HepG2 (cell line): ENCODE measurements at regions not wholly inside any gene's neighbourhood (a gene's known extent, or its start where the extent isn't known, plus 50 kb on each side); places are given as distances from the start of the nearest gene placed in this dataset.

Experiments used
- FOXK2 ChIP-seq: fragments of 450-650 bp; IDR thresholded peaks from 2 replicates; pipeline ENCODE4 v1.6.1; 2016
- KAT7 ChIP-seq: IDR thresholded peaks from 2 replicates; pipeline ENCODE4 v1.6.1; 2018; ENCODE audit warnings: borderline replicate concordance, missing compliant biosample characterization
- NCOA2 ChIP-seq: sonication (generic); formaldehyde crosslinking; IDR thresholded peaks from 2 replicates; pipeline ENCODE4 v1.8.0; 2022; ENCODE audit warnings: inconsistent platforms
- NR2F1 ChIP-seq, 2 experiments: fragments of 450-650 bp in 1 of 2; formaldehyde crosslinking in 1 of 2; IDR thresholded peaks; 2 replicates each; pipeline versions ENCODE4 v1.5.0 to v1.6.1; 2016 to 2020; ENCODE audit warnings: mild to moderate bottlenecking in 1 of 2, missing compliant biosample characterization in 1 of 2, missing genetic modification reagents in 1 of 2, moderate library complexity in 1 of 2
- SP5 ChIP-seq: IDR thresholded peaks from 2 replicates; pipeline ENCODE4 v1.6.1; 2016; ENCODE audit warnings: low read depth, borderline replicate concordance
- TARDBP ChIP-seq: sonication (generic); formaldehyde crosslinking; IDR thresholded peaks from 2 replicates; pipeline ENCODE4 v1.8.0; 2022; ENCODE audit warnings: mild to moderate bottlenecking, missing genetic modification reagents
- ZBTB7B ChIP-seq: sonication (generic); formaldehyde crosslinking; IDR thresholded peaks from 2 replicates; pipeline ENCODE4 v1.4.0; 2020; ENCODE audit warnings: missing genetic modification reagents
- ZMYM4 ChIP-seq: sonication (generic); formaldehyde crosslinking; IDR thresholded peaks from 2 replicates; pipeline ENCODE4 v1.8.1; 2023; ENCODE audit warnings: mild to moderate bottlenecking, missing genetic modification reagents
- TF ChIP-seq, protein P1 (sequence below): sonication (generic); formaldehyde crosslinking; IDR thresholded peaks from 2 replicates; pipeline ENCODE4 v1.9.0; 2021; ENCODE audit warnings: mild to moderate bottlenecking, missing genetic modification reagents
- TF ChIP-seq, protein P2 (sequence below): sonication (generic); formaldehyde crosslinking; IDR thresholded peaks from 2 replicates; pipeline ENCODE4 v1.4.0; 2020; ENCODE audit warnings: mild to moderate bottlenecking, missing genetic modification reagents
- TF ChIP-seq, protein P3 (sequence below): sonication (generic); IDR thresholded peaks from 2 replicates; pipeline ENCODE4 v1.6.1; 2016; ENCODE audit warnings: low read depth, borderline replicate concordance

DNA sequence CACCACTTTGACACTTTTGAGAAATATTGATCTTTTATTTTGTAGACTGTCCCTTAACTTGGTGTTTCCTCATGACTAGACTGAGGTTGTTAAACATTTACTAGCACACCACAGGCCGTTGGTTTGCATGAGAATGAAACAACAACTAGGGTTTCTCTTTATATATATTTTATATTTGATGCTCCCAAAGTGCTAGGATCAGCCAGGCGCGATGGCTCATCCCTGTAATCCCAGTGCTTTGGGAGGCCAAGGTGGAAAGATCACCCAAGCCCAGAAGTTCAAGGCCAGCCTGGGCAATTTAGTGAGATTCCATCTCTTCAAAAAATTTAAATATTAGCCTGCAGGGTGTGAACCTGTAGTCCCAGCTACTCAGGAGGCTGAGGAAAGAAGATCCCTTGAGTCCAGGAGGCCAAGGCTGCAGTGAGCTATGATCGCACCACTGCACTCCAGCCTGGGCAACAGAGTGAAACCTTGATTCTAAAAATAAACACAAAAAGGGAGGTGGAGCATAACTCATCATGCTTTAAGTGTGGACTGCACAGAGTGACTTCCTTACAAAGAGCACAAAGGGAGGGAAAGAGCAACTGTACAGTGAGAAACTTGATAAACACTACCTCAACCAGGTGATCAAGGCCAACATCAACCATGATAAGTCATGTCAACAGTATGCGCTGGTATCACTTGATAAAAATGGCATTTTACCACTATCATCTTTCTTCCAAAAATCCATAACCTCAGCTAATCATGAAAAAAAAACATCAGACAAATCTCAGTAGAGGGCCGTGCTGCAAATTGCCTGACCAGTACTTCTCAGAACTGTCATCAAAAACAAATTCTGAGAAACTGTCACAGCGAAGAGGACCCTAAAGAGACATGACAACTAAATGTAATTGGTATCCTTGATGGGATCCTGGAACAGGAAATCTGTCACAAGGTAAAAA is 72.8 kb upstream of the ATF7IP2 start (continued):
- TF ChIP-seq FOXK2 (0 out of 2 replicates have a peak, but pooled peaks have one; percentile 34), NCOA2 (CRISPR knock-in tag) (peak; percentile 73), SP5 (CRISPR knock-in tag) (peak; percentile 69), TARDBP (CRISPR knock-in tag) (peak; percentile 80; the same call in 1 of the 2 replicates), ZBTB7B (CRISPR knock-in tag) (no peak), NR2F1 (CRISPR knock-in tag; IDR thresholded peaks at IDR 0.05) (peak; percentile 32 to 88; a peak in 3 of 4 replicates), KAT7 (CRISPR knock-in tag) (peak; percentile 51; the same call in 1 of the 2 replicates), ZMYM4 (CRISPR knock-in tag) (peak; percentile 75; the same call in 1 of the 2 replicates)
- TF ChIP-seq, protein P1, sequence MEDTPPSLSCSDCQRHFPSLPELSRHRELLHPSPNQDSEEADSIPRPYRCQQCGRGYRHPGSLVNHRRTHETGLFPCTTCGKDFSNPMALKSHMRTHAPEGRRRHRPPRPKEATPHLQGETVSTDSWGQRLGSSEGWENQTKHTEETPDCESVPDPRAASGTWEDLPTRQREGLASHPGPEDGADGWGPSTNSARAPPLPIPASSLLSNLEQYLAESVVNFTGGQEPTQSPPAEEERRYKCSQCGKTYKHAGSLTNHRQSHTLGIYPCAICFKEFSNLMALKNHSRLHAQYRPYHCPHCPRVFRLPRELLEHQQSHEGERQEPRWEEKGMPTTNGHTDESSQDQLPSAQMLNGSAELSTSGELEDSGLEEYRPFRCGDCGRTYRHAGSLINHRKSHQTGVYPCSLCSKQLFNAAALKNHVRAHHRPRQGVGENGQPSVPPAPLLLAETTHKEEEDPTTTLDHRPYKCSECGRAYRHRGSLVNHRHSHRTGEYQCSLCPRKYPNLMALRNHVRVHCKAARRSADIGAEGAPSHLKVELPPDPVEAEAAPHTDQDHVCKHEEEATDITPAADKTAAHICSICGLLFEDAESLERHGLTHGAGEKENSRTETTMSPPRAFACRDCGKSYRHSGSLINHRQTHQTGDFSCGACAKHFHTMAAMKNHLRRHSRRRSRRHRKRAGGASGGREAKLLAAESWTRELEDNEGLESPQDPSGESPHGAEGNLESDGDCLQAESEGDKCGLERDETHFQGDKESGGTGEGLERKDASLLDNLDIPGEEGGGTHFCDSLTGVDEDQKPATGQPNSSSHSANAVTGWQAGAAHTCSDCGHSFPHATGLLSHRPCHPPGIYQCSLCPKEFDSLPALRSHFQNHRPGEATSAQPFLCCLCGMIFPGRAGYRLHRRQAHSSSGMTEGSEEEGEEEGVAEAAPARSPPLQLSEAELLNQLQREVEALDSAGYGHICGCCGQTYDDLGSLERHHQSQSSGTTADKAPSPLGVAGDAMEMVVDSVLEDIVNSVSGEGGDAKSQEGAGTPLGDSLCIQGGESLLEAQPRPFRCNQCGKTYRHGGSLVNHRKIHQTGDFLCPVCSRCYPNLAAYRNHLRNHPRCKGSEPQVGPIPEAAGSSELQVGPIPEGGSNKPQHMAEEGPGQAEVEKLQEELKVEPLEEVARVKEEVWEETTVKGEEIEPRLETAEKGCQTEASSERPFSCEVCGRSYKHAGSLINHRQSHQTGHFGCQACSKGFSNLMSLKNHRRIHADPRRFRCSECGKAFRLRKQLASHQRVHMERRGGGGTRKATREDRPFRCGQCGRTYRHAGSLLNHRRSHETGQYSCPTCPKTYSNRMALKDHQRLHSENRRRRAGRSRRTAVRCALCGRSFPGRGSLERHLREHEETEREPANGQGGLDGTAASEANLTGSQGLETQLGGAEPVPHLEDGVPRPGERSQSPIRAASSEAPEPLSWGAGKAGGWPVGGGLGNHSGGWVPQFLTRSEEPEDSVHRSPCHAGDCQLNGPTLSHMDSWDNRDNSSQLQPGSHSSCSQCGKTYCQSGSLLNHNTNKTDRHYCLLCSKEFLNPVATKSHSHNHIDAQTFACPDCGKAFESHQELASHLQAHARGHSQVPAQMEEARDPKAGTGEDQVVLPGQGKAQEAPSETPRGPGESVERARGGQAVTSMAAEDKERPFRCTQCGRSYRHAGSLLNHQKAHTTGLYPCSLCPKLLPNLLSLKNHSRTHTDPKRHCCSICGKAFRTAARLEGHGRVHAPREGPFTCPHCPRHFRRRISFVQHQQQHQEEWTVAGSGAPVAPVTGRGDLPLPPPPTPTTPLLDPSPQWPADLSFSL = peak; percentile 43; the same call in 1 of the 2 replicates
- TF ChIP-seq, protein P2, sequence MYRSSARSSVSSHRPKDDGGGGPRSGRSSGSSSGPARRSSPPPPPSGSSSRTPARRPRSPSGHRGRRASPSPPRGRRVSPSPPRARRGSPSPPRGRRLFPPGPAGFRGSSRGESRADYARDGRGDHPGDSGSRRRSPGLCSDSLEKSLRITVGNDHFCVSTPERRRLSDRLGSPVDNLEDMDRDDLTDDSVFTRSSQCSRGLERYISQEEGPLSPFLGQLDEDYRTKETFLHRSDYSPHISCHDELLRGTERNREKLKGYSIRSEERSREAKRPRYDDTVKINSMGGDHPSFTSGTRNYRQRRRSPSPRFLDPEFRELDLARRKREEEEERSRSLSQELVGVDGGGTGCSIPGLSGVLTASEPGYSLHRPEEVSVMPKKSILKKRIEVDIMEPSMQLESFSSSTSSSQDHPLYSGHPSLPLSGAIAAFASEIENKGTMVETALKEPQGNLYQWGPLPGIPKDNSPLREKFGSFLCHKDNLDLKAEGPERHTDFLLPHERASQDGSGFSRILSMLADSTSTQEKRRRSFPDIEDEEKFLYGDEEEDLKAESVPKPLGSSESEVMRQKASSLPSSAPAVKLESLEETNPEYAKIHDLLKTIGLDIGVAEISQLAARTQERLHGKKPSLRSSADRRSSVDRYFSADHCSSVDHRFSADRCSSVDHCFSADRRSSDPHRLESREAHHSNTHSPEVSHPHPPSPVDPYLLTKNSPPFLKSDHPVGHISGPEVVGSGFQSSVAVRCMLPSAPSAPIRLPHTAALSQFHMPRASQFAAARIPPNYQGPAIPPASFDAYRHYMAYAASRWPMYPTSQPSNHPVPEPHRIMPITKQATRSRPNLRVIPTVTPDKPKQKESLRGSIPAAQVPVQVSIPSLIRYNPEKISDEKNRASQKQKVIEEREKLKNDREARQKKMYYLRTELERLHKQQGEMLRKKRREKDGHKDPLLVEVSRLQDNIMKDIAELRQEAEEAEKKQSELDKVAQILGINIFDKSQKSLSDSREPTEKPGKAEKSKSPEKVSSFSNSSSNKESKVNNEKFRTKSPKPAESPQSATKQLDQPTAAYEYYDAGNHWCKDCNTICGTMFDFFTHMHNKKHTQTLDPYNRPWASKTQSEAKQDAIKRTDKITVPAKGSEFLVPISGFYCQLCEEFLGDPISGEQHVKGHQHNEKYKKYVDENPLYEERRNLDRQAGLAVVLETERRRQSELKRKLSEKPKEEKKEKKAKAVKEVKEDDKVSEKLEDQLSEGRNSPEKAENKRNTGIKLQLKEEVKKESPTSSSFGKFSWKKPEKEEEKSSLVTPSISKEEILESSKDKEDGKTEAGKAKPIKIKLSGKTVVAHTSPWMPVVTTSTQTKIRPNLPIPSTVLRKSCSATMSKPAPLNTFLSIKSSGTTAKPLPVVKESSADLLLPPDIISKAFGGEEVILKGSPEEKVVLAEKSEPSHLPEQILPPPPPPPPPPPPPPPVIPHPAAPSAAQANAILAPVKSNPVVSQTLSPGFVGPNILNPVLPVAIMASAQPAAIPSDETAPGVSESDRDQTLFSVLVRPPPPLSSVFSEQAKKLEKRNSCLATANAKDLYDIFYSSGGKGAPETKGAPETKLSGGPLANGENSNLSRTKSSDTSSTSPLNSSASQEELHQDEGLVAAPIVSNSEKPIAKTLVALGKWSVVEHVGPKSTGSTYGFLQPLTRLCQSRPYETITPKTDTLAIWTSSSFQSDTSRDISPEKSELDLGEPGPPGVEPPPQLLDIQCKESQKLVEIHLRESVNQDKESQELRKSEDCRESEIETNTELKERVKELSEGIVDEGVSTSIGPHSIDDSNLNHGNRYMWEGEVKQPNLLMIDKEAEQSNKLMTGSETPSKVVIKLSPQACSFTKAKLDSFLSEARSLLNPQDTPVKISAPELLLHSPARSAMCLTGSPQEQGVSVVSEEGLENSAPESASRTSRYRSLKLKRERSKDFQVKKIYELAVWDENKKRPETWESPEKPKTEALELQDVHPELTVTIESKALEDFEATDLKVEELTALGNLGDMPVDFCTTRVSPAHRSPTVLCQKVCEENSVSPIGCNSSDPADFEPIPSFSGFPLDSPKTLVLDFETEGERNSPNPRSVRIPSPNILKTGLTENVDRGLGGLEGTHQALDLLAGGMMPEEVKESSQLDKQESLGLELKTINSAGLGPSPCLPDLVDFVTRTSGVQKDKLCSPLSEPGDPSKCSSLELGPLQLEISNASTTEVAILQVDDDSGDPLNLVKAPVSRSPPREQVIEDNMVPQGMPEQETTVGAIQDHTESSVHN = peak; percentile 42; the same call in 1 of the 2 replicates
- TF ChIP-seq, protein P3, sequence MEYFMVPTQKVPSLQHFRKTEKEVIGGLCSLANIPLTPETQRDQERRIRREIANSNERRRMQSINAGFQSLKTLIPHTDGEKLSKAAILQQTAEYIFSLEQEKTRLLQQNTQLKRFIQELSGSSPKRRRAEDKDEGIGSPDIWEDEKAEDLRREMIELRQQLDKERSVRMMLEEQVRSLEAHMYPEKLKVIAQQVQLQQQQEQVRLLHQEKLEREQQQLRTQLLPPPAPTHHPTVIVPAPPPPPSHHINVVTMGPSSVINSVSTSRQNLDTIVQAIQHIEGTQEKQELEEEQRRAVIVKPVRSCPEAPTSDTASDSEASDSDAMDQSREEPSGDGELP = peak; percentile 68; the same call in 1 of the 2 replicates
